AG09309 (cell line): ENCODE measurements at regions not wholly inside any gene's neighbourhood (a gene's known extent, or its start where the extent isn't known, plus 50 kb on each side); places are given as distances from the start of the nearest gene placed in this dataset.

Source experiments
- DNase-seq: peaks from one replicate; pipeline ENCODE4 v3.0.0-alpha.2; 2010; ENCODE audit warnings: low read depth
- H3K4me3 ChIP-seq: 2 replicates; pipeline ENCODE4 v1.5.1; 2011; ENCODE audit warnings: mild to moderate bottlenecking, low read depth, low read length, moderate library complexity; ENCODE audit not compliant: control insufficient read depth
- TF ChIP-seq, protein P1 (sequence below): IDR thresholded peaks from 2 replicates; pipeline ENCODE4 v1.5.1; 2011; ENCODE audit warnings: mild to moderate bottlenecking, low read depth, low read length, inconsistent platforms; ENCODE audit not compliant: insufficient read depth, control insufficient read depth; ENCODE audit errors: missing control alignments

DNA sequence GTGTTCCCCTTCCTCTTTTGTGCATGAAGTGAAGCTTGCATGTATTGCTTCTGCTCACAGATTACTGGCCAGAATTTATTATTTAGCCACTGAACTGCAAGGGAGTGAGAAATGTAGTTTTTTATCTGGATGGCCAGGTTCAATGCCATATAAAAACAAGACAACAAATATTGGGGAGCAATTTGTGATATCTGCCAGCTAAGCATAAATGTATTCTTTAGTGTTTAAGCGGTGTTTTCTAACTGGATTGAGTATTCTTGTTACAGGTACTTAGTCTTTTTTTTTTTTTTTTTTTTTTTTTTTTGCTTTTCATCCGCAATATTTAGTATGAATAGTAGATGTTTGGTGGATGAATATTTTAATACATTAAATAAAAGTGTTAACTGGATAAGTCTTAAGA is 158.2 kb downstream of the TFAP2B start:
- no peak overlapping the region for H3K4me3 ChIP-seq
- DNase-seq, result no peak
- TF ChIP-seq, protein P1, sequence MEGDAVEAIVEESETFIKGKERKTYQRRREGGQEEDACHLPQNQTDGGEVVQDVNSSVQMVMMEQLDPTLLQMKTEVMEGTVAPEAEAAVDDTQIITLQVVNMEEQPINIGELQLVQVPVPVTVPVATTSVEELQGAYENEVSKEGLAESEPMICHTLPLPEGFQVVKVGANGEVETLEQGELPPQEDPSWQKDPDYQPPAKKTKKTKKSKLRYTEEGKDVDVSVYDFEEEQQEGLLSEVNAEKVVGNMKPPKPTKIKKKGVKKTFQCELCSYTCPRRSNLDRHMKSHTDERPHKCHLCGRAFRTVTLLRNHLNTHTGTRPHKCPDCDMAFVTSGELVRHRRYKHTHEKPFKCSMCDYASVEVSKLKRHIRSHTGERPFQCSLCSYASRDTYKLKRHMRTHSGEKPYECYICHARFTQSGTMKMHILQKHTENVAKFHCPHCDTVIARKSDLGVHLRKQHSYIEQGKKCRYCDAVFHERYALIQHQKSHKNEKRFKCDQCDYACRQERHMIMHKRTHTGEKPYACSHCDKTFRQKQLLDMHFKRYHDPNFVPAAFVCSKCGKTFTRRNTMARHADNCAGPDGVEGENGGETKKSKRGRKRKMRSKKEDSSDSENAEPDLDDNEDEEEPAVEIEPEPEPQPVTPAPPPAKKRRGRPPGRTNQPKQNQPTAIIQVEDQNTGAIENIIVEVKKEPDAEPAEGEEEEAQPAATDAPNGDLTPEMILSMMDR, result no peak

DNA sequence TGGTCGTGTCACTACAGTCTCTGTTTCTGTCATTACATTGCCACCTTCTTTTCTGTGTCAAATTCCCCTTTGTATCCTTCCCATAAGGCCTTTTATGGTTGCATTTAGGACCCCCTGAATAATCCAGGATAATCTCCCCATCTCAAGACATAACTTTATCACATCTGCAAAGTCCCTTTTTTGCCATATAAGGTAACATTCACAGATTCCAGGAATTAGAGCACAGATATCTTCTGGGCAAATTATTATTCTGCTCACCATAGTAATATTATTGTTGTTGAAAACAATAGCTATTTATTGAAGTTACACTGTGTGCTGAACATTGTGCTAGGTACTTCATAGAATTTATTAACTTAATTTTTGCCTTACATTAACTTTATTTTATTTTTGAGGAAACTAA is 159.1 kb downstream of the TFAP2B start:
- H3K4me3 ChIP-seq, result no peak overlapping the region
- TF ChIP-seq, protein P1, result no peak
- no peak for DNase-seq

DNA sequence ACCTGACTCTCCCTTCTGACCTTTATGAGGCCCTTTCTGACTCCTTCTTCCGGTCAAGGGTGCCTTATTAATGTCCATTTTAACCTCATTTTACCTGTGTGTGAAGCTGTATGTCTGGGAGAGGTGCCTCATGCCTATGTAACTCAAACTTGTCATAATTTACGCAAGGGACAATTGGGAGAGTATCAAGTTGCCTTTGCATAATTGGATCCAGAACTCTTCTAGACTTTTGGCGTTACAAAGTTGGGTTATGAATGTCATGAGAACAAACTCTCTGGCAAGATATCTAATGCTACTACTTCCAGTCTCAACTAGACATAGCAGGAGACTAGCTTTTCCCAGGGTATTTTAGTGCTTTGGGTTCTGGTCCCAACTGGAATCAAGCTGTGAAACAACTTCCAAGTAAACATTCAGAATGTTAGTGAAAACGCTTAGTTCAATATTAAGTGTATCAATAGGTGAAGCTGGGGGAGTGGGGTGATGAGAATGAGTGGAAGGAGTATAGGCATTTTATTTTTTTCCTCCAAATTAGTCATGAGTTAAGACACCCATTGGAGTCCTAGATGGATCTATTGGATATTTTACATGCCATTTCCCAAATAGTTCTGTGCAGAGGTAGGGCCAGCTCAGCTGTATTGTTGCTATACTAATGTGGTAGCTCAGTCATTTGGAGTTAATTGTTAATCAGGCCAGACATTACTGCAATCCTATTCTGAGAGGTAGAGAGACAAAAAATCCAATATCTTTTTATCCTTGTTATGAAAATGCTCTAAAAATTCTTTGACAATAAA is 159.9 kb downstream of the TFAP2B start:
- DNase-seq, result no peak
- TF ChIP-seq, protein P1, result no peak
- no peak overlapping the region for H3K4me3 ChIP-seq

DNA sequence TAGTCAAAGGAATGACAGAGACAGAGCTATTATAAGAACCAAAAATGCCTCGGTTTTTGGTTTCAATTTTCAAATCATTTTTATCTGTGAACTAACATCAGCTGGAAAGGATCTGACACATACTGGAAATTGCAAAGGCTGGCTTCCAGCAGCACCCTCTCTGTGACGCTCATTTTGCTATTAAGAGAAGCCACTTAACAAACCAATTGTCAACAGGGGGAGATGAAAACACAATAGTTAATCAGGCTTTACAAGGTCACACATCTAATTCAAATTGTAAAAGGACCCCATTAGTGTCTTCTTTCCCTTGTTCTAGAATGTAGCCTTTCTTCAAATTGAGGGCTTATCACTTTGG is 160.5 kb downstream of the TFAP2B start:
- no peak overlapping the region for H3K4me3 ChIP-seq
- DNase-seq, result no peak
- TF ChIP-seq, protein P1, result no peak

DNA sequence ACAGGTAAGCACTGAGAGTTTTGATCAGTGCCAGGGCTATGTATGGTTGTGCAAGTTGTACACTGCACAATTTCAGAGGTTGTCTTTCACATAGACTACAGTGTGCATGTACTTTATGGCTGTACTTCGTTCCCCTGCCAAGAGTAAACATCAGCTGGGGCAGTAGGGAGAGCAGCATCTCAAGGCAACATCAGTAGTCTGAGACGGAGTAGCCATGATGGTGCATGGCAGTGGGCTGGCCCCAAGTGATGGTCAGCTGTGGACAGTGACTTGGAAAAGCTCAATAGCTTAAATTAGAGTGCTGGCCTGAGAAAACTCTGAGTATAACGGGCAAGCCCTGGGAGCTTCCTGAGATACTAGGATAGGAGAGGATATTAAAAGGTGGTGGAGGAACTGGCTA is 165.5 kb downstream of the TFAP2B start:
- TF ChIP-seq, protein P1, result no peak
- H3K4me3 ChIP-seq, result no peak overlapping the region
- no peak for DNase-seq

DNA sequence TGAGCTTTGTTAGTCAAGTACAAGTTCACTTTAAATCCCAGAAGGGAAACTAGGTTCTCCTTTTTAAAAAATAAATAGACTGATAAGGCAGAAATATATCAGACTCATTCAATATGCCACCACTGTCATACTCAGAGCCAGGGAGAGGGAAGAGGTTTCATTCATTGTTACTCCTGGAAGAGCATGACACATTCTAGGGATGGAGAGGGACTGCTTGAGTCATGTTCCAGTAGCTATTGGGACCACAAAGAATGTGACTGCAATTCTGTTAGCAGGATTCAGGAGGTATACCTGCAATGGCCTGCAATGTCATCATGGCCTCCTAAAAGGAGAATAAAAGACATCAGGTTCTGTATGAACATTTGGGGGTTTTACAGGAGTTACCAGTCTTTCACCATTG is 167.6 kb downstream of the TFAP2B start:
- no peak overlapping the region for H3K4me3 ChIP-seq
- TF ChIP-seq, protein P1, result no peak
- DNase-seq, result no peak

DNA sequence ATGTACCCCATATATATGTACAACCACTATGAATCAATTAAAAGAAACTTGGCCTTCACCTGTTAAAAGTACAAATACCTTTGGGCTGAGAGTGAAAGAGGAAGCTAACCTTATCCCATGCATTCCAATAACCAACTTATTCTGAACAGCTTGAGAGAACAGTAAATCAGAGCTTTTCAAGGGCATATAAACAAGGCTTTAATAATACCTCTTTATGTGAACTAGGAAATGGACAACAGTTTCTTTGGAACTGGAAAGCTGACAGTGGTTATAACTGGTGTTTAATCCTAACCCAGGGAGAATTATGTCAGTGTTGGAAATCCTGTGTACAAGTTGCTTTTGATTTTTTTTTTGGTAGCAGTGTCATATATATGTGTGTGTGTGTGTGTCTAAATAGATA is 170.5 kb downstream of the TFAP2B start:
- DNase-seq, result no peak
- H3K4me3 ChIP-seq, result no peak overlapping the region
- TF ChIP-seq, protein P1, result no peak
